Activated B cell treated with CpG ODN at 0.5 μM for 24 hours (primary cell): ENCODE measurements at regions not wholly inside any gene's neighbourhood (a gene's known extent, or its start where the extent isn't known, plus 50 kb on each side); places are given as distances from the start of the nearest gene placed in this dataset.
"Not testable (repeated sequence)": the region's sequence is repeated elsewhere in the genome, so short reads cannot be mapped to it uniquely, and the experiment has no call there.

Experiments
- ATAC-seq: fragments of 200-7000 bp; cut with Tn5 transposase; one replicate; pipeline ENCODE4 v1.10.0; 2021; ENCODE audit warnings: low read depth, mild to moderate bottlenecking, moderate library complexity
- CTCF ChIA-PET: fragments of 350-600 bp; sonication (Branson Sonifier 250); formaldehyde crosslinking; loops from one replicate; lab custom pipeline; 2021; ENCODE audit warnings: antibody characterized with exemption; lab: Charles Lee
- POLR2A ChIA-PET: fragments of 350-600 bp; sonication (Branson Sonifier 250); formaldehyde crosslinking; loops from one replicate; lab custom pipeline; 2021; ENCODE audit warnings: antibody characterized with exemption; lab: Charles Lee
- DNase-seq: peaks from one replicate; pipeline ENCODE4 v3.0.0; 2022
- H3K27ac Mint-ChIP-seq: one replicate; pipeline ENCODE4 v1.8.0; 2020; ENCODE audit warnings: mixed read lengths
- H3K27me3 Mint-ChIP-seq: one replicate; pipeline ENCODE4 v1.8.0; 2021; ENCODE audit warnings: mixed read lengths
- H3K36me3 Mint-ChIP-seq: one replicate; pipeline ENCODE4 v1.8.0; 2021; ENCODE audit warnings: low read depth, mixed read lengths
- H3K4me1 Mint-ChIP-seq: one replicate; pipeline ENCODE4 v1.8.0; 2021; ENCODE audit warnings: mixed read lengths
- H3K4me3 Mint-ChIP-seq: one replicate; pipeline ENCODE4 v1.8.0; 2020; ENCODE audit warnings: mild to moderate bottlenecking, mixed read lengths
- H3K9me3 Mint-ChIP-seq: one replicate; pipeline ENCODE4 v1.8.0; 2020; ENCODE audit warnings: mixed read lengths
- intact Hi-C: fragments of 100-400 bp; cut with micrococcal nuclease; formaldehyde crosslinking; loops from one replicate; pipeline ENCODE4 v1.15.1; 2024
- TF ChIP-seq, protein P1 (sequence below): fragments of 200-600 bp; IDR thresholded peaks from one replicate; pipeline ENCODE4 v1.8.0; 2022; ENCODE audit warnings: antibody characterized with exemption, mild to moderate bottlenecking

DNA sequence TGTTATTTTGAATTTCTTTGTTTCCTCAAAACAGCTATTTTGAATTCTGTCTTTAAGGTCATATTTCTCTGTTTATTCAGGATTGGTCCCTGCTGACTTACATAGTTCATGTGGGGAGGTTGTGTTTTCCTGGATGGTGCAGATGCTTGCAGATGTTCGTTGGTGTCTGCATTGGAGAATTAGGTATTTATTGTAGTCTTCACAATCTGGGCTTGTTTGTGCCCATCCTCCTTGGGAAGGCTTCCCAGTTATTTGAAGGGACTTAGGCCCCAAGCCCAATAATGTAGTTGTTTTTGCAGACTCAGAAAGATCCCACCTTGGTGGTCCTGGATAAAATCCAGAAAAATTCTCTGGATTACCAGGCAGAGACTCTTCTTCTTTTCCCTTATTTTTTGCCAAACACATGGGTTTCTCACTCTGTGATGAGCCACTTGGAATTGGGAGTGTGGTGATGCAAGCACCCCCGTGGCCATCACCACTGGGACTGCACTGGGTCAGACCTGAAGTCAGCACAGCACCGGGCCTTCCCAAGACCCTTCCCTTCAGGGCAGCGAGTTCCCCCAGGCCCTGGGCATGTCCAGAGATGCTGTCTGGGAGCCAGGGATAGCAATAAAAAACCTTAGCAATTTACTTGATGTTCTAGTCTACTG lies 81.6 kb upstream of the EZR start:
- Mint-ChIP-seq H3K27ac (no peak overlapping the region), H3K27me3 (no peaks in the 10 kb centered on the region), H3K4me3 (no peak overlapping the region), H3K36me3 (peaks cover 9% of the 10 kb centered on the region), H3K9me3 (peaks cover 15% of the 10 kb centered on the region), H3K4me1 (no peaks in the 10 kb centered on the region)
- POLR2A ChIA-PET = no interaction called here
- intact Hi-C loops = no loop called here
- CTCF ChIA-PET = no interaction called here
- TF ChIP-seq, protein P1, sequence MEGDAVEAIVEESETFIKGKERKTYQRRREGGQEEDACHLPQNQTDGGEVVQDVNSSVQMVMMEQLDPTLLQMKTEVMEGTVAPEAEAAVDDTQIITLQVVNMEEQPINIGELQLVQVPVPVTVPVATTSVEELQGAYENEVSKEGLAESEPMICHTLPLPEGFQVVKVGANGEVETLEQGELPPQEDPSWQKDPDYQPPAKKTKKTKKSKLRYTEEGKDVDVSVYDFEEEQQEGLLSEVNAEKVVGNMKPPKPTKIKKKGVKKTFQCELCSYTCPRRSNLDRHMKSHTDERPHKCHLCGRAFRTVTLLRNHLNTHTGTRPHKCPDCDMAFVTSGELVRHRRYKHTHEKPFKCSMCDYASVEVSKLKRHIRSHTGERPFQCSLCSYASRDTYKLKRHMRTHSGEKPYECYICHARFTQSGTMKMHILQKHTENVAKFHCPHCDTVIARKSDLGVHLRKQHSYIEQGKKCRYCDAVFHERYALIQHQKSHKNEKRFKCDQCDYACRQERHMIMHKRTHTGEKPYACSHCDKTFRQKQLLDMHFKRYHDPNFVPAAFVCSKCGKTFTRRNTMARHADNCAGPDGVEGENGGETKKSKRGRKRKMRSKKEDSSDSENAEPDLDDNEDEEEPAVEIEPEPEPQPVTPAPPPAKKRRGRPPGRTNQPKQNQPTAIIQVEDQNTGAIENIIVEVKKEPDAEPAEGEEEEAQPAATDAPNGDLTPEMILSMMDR = no peak
- DNase-seq (no peak), ATAC-seq (no peak)

DNA sequence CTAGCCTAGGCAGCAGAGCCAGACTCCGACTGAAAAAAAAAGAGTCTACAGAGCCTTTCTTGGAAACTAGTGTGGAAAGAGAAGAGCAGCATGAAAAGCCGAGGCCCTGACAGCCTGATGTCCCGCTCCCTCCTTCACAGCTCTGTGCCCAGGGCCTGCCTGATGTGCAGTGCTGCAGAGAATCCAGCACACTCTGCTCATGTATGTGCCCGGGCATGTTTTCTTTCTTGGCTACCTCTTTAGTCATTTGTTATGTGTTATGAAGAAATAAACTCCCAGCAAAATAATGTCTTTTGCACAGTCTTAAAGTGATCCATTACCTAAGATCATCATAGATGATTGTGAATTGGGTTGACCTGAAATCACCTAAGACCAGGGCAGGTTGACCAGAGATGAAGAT lies 78.1 kb upstream of the EZR start:
- H3K36me3 Mint-ChIP-seq = no peaks in the 10 kb centered on the region
- intact Hi-C loops = no loop called here
- ChIA-PET CTCF (no interaction called here), POLR2A (no interaction called here)
- H3K4me3 Mint-ChIP-seq = no peak overlapping the region
- DNase-seq = no peak
- no peak overlapping the region for H3K27ac Mint-ChIP-seq
- ATAC-seq = no peak
- TF ChIP-seq, protein P1 = no peak
- no peaks in the 10 kb centered on the region for H3K27me3 Mint-ChIP-seq
- no peaks in the 10 kb centered on the region for H3K9me3 Mint-ChIP-seq
- no peaks in the 10 kb centered on the region for H3K4me1 Mint-ChIP-seq

DNA sequence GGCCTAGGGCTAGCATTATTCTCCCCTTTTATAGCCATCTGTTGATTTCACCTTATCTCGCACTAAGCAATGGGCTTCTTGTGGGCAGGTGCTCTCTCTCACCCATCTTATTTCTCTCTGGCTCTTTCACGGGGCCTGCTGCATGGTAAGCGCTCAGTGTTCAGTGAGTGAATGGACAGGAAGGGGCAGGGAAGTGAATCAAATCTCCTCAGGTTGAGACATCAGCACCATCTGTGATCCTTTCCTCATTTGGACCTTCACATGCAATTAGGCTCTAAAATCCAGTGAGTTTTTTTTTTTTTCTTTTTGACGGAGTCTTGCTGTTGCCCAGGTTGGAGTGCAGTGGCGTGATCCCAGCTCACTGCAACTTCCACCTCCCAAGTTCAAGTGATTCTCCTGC lies 76.5 kb upstream of the EZR start:
- Mint-ChIP-seq H3K27me3 (no peaks in the 10 kb centered on the region), H3K36me3 (no peaks in the 10 kb centered on the region), H3K4me1 (no peaks in the 10 kb centered on the region), H3K4me3 (no peak overlapping the region), H3K9me3 (no peaks in the 10 kb centered on the region), H3K27ac (no peak overlapping the region)
- ChIA-PET POLR2A (no interaction called here), CTCF (no interaction called here)
- ATAC-seq (no peak), DNase-seq (no peak)
- intact Hi-C loops = no loop called here
- TF ChIP-seq, protein P1 = no peak

DNA sequence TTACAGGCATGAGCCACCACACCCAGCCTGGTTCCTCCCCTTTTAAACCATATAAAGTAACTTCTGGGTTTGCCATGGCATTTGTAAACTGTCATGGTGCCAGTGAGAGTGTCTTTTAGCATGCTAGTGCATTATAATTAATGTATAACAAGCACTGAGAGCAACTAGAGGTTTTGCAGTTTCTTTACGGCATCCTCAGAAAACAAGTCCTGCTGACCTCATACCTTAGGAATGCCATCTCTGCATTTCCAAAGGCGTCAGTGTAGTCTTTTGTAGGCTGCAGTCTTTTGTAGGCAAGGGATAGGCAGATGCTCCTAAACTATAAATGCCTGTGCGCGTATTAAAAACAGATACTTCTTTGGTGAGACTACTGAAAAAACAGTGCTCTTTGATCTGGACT lies 75.0 kb upstream of the EZR start:
- POLR2A ChIA-PET = no interaction called here
- intact Hi-C loops = no loop called here
- Mint-ChIP-seq H3K27me3 (no peaks in the 10 kb centered on the region), H3K9me3 (no peaks in the 10 kb centered on the region), H3K27ac (no peak overlapping the region), H3K4me1 (peaks cover 5% of the 10 kb centered on the region), H3K4me3 (no peak overlapping the region), H3K36me3 (no peaks in the 10 kb centered on the region)
- TF ChIP-seq, protein P1 = no peak
- CTCF ChIA-PET = no interaction called here
- DNase-seq = no peak
- no peak for ATAC-seq

DNA sequence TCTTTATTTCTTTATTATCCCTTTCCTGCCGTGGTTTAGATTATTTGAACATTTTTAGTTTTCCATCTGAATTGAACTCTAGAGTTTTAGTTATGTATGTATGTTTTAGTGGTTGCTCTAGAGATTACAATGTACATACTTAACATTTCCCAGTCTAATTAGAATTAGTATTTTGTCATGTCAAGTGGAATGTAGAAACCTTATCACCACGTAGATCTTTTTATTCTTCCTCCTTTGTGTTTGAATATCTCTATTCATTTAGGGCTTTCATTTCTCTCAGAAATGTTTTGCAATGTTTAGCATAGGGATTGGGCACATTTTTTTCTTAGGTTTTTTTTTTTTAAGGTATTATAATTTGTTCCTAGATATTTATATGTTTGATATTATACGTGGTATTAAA lies 73.1 kb upstream of the EZR start:
- TF ChIP-seq, protein P1 = no peak
- DNase-seq (no peak), ATAC-seq (no peak)
- H3K36me3 Mint-ChIP-seq = no peaks in the 10 kb centered on the region
- peaks cover 5% of the 10 kb centered on the region for H3K4me1 Mint-ChIP-seq
- no peaks in the 10 kb centered on the region for H3K9me3 Mint-ChIP-seq
- no peak overlapping the region for H3K4me3 Mint-ChIP-seq
- ChIA-PET POLR2A (no interaction called here), CTCF (no interaction called here)
- intact Hi-C loops = no loop called here
- no peaks in the 10 kb centered on the region for H3K27me3 Mint-ChIP-seq
- peak overlapping the region; percentile 38 for H3K27ac Mint-ChIP-seq

DNA sequence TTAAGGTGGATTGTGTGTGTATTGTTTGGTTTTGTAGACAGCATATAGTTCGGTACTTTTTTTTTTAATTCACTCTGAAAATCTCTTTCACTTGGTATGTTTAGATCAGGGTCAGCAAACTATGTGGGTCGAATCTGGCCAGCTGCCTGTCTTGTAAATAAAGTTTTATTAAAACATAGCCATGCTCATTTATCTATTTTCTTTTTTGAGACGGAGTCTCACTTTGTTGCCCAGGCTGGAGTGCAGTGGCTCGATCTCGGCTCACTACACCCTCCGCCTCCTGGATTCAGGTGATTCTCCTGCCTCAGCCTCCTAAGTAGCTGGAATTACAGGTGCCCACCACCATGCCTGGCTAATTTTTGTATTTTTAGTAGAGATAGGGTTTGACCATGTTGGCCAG lies 72.4 kb upstream of the EZR start:
- H3K36me3 Mint-ChIP-seq, H3K4me1 Mint-ChIP-seq, intact Hi-C loops, H3K4me3 Mint-ChIP-seq, H3K27me3 Mint-ChIP-seq, POLR2A ChIA-PET, H3K9me3 Mint-ChIP-seq, H3K27ac Mint-ChIP-seq, ATAC-seq, CTCF ChIA-PET, DNase-seq: not testable (repeated sequence)

DNA sequence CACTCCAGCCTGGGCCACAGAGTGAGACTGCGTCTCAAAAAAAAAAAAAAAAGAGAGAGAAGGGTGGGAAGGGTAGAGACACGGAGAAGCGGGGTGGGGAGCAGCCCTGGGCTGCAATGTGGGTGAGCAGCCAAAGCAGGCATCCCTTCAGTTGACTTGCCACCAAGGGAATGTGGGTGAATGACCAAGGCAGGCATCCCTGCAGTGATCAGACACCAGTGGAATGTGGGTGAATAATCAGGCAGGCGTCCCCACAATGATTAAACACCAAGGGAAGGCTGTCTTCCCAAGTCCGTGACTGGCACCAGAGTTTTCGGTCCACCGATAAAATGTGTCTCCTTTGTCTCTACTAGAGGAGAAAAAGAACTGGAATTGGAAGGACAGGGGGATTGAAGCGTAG lies 69.0 kb upstream of the EZR start:
- POLR2A ChIA-PET = interaction anchor here (0.6 to 1.1 kb wide), 3 partner anchors 21 to 163 kb away, joined by 3 to 9 read pairs (median 6); no protein-coding TSS in a partner anchor
- DNase-seq, H3K27ac Mint-ChIP-seq, H3K36me3 Mint-ChIP-seq, H3K9me3 Mint-ChIP-seq, H3K4me1 Mint-ChIP-seq, intact Hi-C loops, ATAC-seq, H3K27me3 Mint-ChIP-seq, CTCF ChIA-PET, H3K4me3 Mint-ChIP-seq: not testable (repeated sequence)

DNA sequence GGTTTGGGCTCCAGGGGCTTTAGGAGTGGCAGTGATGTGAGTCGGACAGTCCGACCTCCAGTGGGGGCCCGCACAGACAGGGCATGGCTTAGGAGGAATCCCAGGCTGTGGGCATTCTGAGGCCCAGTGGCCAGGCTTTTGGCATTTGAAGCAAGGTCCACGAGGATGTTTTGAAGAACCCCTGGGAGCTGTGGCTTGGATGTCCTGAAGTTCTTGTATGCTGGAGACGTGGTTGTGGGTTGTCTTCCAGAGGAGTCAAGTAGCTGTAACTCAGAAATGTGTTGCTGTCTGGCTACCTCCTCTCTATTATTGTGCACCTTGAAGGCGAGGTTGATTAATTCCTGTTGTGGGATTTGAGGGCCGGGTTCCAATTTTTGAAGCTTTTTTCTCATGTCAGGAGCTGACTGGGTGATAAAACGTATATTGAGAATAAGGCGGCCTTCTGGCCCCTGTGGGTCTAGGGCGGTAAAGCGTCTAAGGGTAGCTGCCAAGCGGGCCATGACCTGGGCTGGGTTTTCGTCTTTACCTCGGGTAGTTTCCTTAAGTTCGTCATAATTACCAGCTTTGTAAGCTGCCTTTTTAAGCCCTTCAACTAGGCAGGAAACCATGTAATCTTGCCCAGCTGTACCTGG lies 67.3 kb upstream of the EZR start:
- CTCF ChIA-PET, H3K27me3 Mint-ChIP-seq, ATAC-seq, DNase-seq, POLR2A ChIA-PET, H3K36me3 Mint-ChIP-seq, H3K9me3 Mint-ChIP-seq, H3K4me3 Mint-ChIP-seq, intact Hi-C loops, H3K27ac Mint-ChIP-seq, H3K4me1 Mint-ChIP-seq: not testable (repeated sequence)
